ENCODE measurements at regions not wholly inside any gene's neighbourhood (a gene's known extent, or its start where the extent isn't known, plus 50 kb on each side); places are given as distances from the start of the nearest gene placed in this dataset.

DNA sequence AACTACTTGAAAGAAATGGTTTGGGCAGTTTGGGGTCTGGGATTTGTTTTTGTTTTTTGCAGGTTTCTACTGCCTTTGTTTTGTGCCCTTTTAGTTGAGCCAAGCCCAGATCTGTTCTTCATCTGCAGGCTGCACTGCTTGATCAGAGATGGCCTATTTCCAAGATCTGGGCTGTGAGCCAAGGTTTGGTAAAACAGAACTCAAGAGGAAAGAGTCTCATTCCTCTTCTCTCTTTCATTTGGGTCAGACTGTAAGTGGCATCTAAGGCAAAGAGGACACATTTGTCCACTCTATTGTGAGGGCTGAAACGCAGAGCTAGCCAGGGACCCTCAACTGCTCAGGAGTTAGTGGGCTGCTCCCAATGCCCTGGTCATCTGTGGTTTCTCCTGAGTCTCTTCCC, 104.4 kb upstream of the UBE3A start:
- H3K4me1 ChIP-seq: peaks cover 0 to 16% (median 8%) of the 10 kb centered on the region in 4 donors
- no peaks in the 10 kb centered on the region for H3K27me3 ChIP-seq
- 36 to 50% (median 46%) methylated on average over 1 of the region's 1 CpG for WGBS, 5 donors
- intact Hi-C loops (cut with DNase I; ENCODE audit: low total_unique reads): no loop called here
- no peak overlapping the region for H3K4me3 ChIP-seq
- DNase-seq: peak in 1 of 2 donors; percentile 83
- H3K36me3 ChIP-seq: no peaks in the 10 kb centered on the region
- peaks cover 0 to 21% (median 10%) of the 10 kb centered on the region in 4 donors for H3K9me3 ChIP-seq
- TF ChIP-seq, protein P1, sequence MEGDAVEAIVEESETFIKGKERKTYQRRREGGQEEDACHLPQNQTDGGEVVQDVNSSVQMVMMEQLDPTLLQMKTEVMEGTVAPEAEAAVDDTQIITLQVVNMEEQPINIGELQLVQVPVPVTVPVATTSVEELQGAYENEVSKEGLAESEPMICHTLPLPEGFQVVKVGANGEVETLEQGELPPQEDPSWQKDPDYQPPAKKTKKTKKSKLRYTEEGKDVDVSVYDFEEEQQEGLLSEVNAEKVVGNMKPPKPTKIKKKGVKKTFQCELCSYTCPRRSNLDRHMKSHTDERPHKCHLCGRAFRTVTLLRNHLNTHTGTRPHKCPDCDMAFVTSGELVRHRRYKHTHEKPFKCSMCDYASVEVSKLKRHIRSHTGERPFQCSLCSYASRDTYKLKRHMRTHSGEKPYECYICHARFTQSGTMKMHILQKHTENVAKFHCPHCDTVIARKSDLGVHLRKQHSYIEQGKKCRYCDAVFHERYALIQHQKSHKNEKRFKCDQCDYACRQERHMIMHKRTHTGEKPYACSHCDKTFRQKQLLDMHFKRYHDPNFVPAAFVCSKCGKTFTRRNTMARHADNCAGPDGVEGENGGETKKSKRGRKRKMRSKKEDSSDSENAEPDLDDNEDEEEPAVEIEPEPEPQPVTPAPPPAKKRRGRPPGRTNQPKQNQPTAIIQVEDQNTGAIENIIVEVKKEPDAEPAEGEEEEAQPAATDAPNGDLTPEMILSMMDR (IDR thresholded peaks at IDR 0.05): no peak
- no peak for TF ChIP-seq POLR2AphosphoS5 (IDR thresholded peaks at IDR 0.05)
- no peak for TF ChIP-seq POLR2A (IDR thresholded peaks at IDR 0.05)
- TF ChIP-seq EP300 (IDR thresholded peaks at IDR 0.05): no peak
- peak overlapping the region in 2 of 5 donors; percentile 12 to 65 for H3K27ac ChIP-seq

- Histone ChIP-seq H3K27me3 (no peaks in the 10 kb centered on the region), H3K4me3 (no peak overlapping the region), H3K4me1 (peaks cover 0 to 16% (median 8%) of the 10 kb centered on the region in 4 donors), H3K9me3 (peaks cover 0 to 25% (median 12%) of the 10 kb centered on the region in 4 donors), H3K36me3 (no peaks in the 10 kb centered on the region), H3K27ac (no peak overlapping the region)
- TF ChIP-seq POLR2AphosphoS5 (IDR thresholded peaks at IDR 0.05): no peak
- TF ChIP-seq, protein P1 (IDR thresholded peaks at IDR 0.05): no peak
- no peak for TF ChIP-seq EP300 (IDR thresholded peaks at IDR 0.05)
- TF ChIP-seq POLR2A (IDR thresholded peaks at IDR 0.05): no peak
- intact Hi-C loops (cut with DNase I; ENCODE audit: low total_unique reads): no loop called here
- no peak for DNase-seq
These were observed 102.4 kb upstream of the UBE3A start for GRCh38 chr15:25541228-25541627.

- Histone ChIP-seq H3K4me1 (no peaks in the 10 kb centered on the region), H3K27me3 (no peaks in the 10 kb centered on the region), H3K36me3 (no peaks in the 10 kb centered on the region), H3K4me3 (no peak overlapping the region), H3K9me3 (peaks cover 0 to 39% (median 16%) of the 10 kb centered on the region in 4 donors), H3K27ac (no peak overlapping the region)
- intact Hi-C loops (cut with DNase I; ENCODE audit: low total_unique reads): no loop called here
- WGBS, 5 donors: 69 to 75% (median 73%) methylated on average over 7 of the region's 7 CpGs
- DNase-seq: no peak
- TF ChIP-seq POLR2AphosphoS5 (IDR thresholded peaks at IDR 0.05) (no peak), POLR2A (IDR thresholded peaks at IDR 0.05) (no peak), EP300 (IDR thresholded peaks at IDR 0.05) (no peak)
- TF ChIP-seq, protein P1 (IDR thresholded peaks at IDR 0.05): no peak
These were observed 98.2 kb upstream of the UBE3A start for GRCh38 chr15:25536801-25537611.

- Histone ChIP-seq H3K4me3 (no peak overlapping the region), H3K36me3 (no peaks in the 10 kb centered on the region), H3K9me3 (peaks cover 0 to 39% (median 18%) of the 10 kb centered on the region in 4 donors), H3K4me1 (no peaks in the 10 kb centered on the region), H3K27ac (no peak overlapping the region), H3K27me3 (no peaks in the 10 kb centered on the region)
- DNase-seq: no peak
- 81 to 88% (median 84%) methylated on average over 5 of the region's 5 CpGs for WGBS, 5 donors
- intact Hi-C loops (cut with DNase I; ENCODE audit: low total_unique reads): no loop called here
- TF ChIP-seq POLR2AphosphoS5 (IDR thresholded peaks at IDR 0.05) (no peak), POLR2A (IDR thresholded peaks at IDR 0.05) (no peak), EP300 (IDR thresholded peaks at IDR 0.05) (no peak)
- TF ChIP-seq, protein P1 (IDR thresholded peaks at IDR 0.05): no peak
These were observed 97.0 kb upstream of the UBE3A start for GRCh38 chr15:25535866-25536265.

Data from stomach (tissue), 8 donors.